ENCODE measurements at regions not wholly inside any gene's neighbourhood (a gene's known extent, or its start where the extent isn't known, plus 50 kb on each side); places are given as distances from the start of the nearest gene placed in this dataset.

GRCh38 chr14:97061198-97061597 lies 264.0 kb downstream of the VRK1 start:
- H3K9me3 ChIP-seq (ENCODE audit: low read depth): no peaks in the 10 kb centered on the region
- no peaks in the 10 kb centered on the region for H3K27me3 ChIP-seq
- H3K9me2 ChIP-seq (replicated peaks; ENCODE audit: insufficient read depth): no peaks in the 10 kb centered on the region
- no peaks in the 10 kb centered on the region for H3K79me2 ChIP-seq
- no peaks in the 10 kb centered on the region for H3K4me1 ChIP-seq (ENCODE audit: insufficient read depth)
- no peak overlapping the region for H3K4me3 ChIP-seq
- no peak overlapping the region for H2AFZ ChIP-seq
- no peak overlapping the region for H3K27ac ChIP-seq
- WGBS (ENCODE audit: low lambda C conversion rate, missing lambda C conversion rate): 92% methylated on average over 14 of the region's 14 CpGs
- DNase-seq (ENCODE audit: low spot score): no peak
- no peak for TF ChIP-seq EZH2phosphoT487 (IDR thresholded peaks at IDR 0.05; ENCODE audit: low read depth, severe bottlenecking, unreplicated experiment)
- no peak for TF ChIP-seq CTCF (IDR thresholded peaks at IDR 0.05; ENCODE audit: poor library complexity)
- no peaks in the 10 kb centered on the region for H3K36me3 ChIP-seq (replicated peaks; ENCODE audit: insufficient read depth, low read depth)
- H4K20me1 ChIP-seq (ENCODE audit: insufficient read depth, poor library complexity, severe bottlenecking): no peaks in the 10 kb centered on the region
- H3K4me2 ChIP-seq: no peak overlapping the region

- WGBS (ENCODE audit: low lambda C conversion rate, missing lambda C conversion rate): 88% methylated on average over 1 of the region's 1 CpG
- DNase-seq (ENCODE audit: low spot score): no peak
Observed at GRCh38 chr14:97061714-97062113, 264.5 kb downstream of the VRK1 start.

GRCh38 chr14:97065305-97066067 lies 268.3 kb downstream of the VRK1 start:
- H3K27me3 ChIP-seq: no peaks in the 10 kb centered on the region
- no peak overlapping the region for H3K4me2 ChIP-seq
- no peaks in the 10 kb centered on the region for H3K9me3 ChIP-seq (ENCODE audit: low read depth)
- H2AFZ ChIP-seq: no peak overlapping the region
- no peaks in the 10 kb centered on the region for H3K4me1 ChIP-seq (ENCODE audit: insufficient read depth)
- no peaks in the 10 kb centered on the region for H4K20me1 ChIP-seq (ENCODE audit: insufficient read depth, poor library complexity, severe bottlenecking)
- H3K27ac ChIP-seq: no peak overlapping the region
- no peaks in the 10 kb centered on the region for H3K9me2 ChIP-seq (replicated peaks; ENCODE audit: insufficient read depth)
- no peak overlapping the region for H3K4me3 ChIP-seq
- no peaks in the 10 kb centered on the region for H3K36me3 ChIP-seq (replicated peaks; ENCODE audit: insufficient read depth, low read depth)
- DNase-seq (ENCODE audit: low spot score): no peak
- WGBS (ENCODE audit: low lambda C conversion rate, missing lambda C conversion rate): 85% methylated on average over 6 of the region's 7 CpGs
- no peaks in the 10 kb centered on the region for H3K79me2 ChIP-seq
- TF ChIP-seq CTCF (IDR thresholded peaks at IDR 0.05; ENCODE audit: poor library complexity) (no peak), EZH2phosphoT487 (IDR thresholded peaks at IDR 0.05; ENCODE audit: low read depth, severe bottlenecking, unreplicated experiment) (no peak), EZH2 (IDR thresholded peaks at IDR 0.05; ENCODE audit: borderline replicate concordance) (no peak)

More at GRCh38 chr14:97061714-97062113, 264.5 kb downstream of the VRK1 start:
- Histone ChIP-seq H3K36me3 (replicated peaks; ENCODE audit: insufficient read depth, low read depth) (no peaks in the 10 kb centered on the region), H3K27ac (no peak overlapping the region), H3K27me3 (no peaks in the 10 kb centered on the region), H3K9me2 (replicated peaks; ENCODE audit: insufficient read depth) (no peaks in the 10 kb centered on the region), H4K20me1 (ENCODE audit: insufficient read depth, poor library complexity, severe bottlenecking) (no peaks in the 10 kb centered on the region), H3K4me2 (no peak overlapping the region), H2AFZ (no peak overlapping the region), H3K4me3 (no peak overlapping the region), H3K9me3 (ENCODE audit: low read depth) (no peaks in the 10 kb centered on the region), H3K4me1 (ENCODE audit: insufficient read depth) (no peaks in the 10 kb centered on the region), H3K79me2 (no peaks in the 10 kb centered on the region)
- TF ChIP-seq EZH2phosphoT487 (IDR thresholded peaks at IDR 0.05; ENCODE audit: low read depth, severe bottlenecking, unreplicated experiment) (no peak), EZH2 (IDR thresholded peaks at IDR 0.05; ENCODE audit: borderline replicate concordance) (no peak), CTCF (IDR thresholded peaks at IDR 0.05; ENCODE audit: poor library complexity) (no peak)
